Liver (tissue), 3 donors: ENCODE measurements at regions not wholly inside any gene's neighbourhood (a gene's known extent, or its start where the extent isn't known, plus 50 kb on each side); places are given as distances from the start of the nearest gene placed in this dataset.

Source experiments
- RXRA ChIP-seq, 2 donors: IDR thresholded peaks; 2 replicates each; pipeline ENCODE4 v1.6.1; 2017 to 2018; ENCODE audit warnings: antibody characterized with exemption in 2 of 2, mild to moderate bottlenecking in 1 of 2
- SP1 ChIP-seq: IDR thresholded peaks from 2 replicates; pipeline ENCODE4 v1.6.1; 2018; ENCODE audit warnings: antibody characterized with exemption, mild to moderate bottlenecking
- TAF1 ChIP-seq: conservative IDR thresholded peaks from 2 replicates; pipeline ENCODE4 v1.6.1; 2016; ENCODE audit warnings: antibody characterized with exemption, mild to moderate bottlenecking
- TF ChIP-seq, protein P1 (sequence below): fragments of 150-350 bp; IDR thresholded peaks from 2 replicates; pipeline ENCODE4 v1.5.1; 2017; ENCODE audit warnings: improper control_type of control experiment, low read depth, low read length; ENCODE audit not compliant: missing input control
- TF ChIP-seq, protein P2 (sequence below): IDR thresholded peaks from 2 replicates; pipeline ENCODE4 v1.6.1; 2016; ENCODE audit warnings: antibody characterized with exemption
- donor health status: healthy.
- donor health status: healthy.

DNA sequence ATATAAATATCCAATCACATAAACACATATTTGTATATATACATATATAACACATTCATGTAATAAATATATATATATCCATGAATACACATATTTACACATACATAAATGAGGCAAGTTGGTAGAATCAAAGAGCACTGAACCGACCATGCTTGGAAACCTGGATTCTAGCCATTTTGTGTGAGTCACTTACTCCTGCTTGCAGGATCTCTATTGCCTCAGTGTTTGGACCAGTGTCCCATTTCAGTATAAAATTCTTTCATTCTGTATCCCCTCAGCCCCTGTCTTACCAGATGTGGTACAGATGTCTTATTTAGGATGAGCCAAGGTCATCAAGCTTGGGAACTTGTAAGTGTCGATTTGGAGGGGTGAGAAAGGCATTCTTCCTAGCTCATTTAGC lies 391.4 kb upstream of the FRG2C start:
- TF ChIP-seq, protein P1, sequence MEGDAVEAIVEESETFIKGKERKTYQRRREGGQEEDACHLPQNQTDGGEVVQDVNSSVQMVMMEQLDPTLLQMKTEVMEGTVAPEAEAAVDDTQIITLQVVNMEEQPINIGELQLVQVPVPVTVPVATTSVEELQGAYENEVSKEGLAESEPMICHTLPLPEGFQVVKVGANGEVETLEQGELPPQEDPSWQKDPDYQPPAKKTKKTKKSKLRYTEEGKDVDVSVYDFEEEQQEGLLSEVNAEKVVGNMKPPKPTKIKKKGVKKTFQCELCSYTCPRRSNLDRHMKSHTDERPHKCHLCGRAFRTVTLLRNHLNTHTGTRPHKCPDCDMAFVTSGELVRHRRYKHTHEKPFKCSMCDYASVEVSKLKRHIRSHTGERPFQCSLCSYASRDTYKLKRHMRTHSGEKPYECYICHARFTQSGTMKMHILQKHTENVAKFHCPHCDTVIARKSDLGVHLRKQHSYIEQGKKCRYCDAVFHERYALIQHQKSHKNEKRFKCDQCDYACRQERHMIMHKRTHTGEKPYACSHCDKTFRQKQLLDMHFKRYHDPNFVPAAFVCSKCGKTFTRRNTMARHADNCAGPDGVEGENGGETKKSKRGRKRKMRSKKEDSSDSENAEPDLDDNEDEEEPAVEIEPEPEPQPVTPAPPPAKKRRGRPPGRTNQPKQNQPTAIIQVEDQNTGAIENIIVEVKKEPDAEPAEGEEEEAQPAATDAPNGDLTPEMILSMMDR, result no peak
- TF ChIP-seq RXRA (IDR thresholded peaks at IDR 0.05) (no peak), SP1 (no peak), TAF1 (no peak)
- TF ChIP-seq, protein P2, sequence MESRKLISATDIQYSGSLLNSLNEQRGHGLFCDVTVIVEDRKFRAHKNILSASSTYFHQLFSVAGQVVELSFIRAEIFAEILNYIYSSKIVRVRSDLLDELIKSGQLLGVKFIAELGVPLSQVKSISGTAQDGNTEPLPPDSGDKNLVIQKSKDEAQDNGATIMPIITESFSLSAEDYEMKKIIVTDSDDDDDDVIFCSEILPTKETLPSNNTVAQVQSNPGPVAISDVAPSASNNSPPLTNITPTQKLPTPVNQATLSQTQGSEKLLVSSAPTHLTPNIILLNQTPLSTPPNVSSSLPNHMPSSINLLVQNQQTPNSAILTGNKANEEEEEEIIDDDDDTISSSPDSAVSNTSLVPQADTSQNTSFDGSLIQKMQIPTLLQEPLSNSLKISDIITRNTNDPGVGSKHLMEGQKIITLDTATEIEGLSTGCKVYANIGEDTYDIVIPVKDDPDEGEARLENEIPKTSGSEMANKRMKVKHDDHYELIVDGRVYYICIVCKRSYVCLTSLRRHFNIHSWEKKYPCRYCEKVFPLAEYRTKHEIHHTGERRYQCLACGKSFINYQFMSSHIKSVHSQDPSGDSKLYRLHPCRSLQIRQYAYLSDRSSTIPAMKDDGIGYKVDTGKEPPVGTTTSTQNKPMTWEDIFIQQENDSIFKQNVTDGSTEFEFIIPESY, result no peak
